DND-41 (cell line): ENCODE measurements at regions not wholly inside any gene's neighbourhood (a gene's known extent, or its start where the extent isn't known, plus 50 kb on each side); places are given as distances from the start of the nearest gene placed in this dataset.

Source experiments
- ATAC-seq: fragments of 200-7000 bp; cut with Tn5 transposase; 3 replicates; pipeline ENCODE4 v1.9.1; 2021; ENCODE audit warnings: low read depth; ENCODE audit not compliant: insufficient read depth
- DNase-seq: peaks from one replicate; pipeline ENCODE4 v3.0.0-alpha.2; 2020
- H2AFZ ChIP-seq: 2 replicates; pipeline ENCODE4 v1.6.0; 2012; ENCODE audit warnings: low read depth, low read length
- H3K27ac ChIP-seq: 2 replicates; pipeline ENCODE4 v1.5.1; 2012; ENCODE audit warnings: low read length, inconsistent platforms
- H3K27me3 ChIP-seq: fragments of 200-600 bp; sonication (generic); 2 replicates; pipeline ENCODE4 v1.6.0; 2012; ENCODE audit warnings: low read length, mild to moderate bottlenecking, inconsistent platforms; ENCODE audit not compliant: insufficient read depth, poor library complexity
- H3K36me3 ChIP-seq: 2 replicates; pipeline ENCODE4 v1.5.1; 2012; ENCODE audit warnings: low read length, inconsistent platforms; ENCODE audit not compliant: insufficient read depth
- H3K4me1 ChIP-seq: 2 replicates; pipeline ENCODE4 v1.5.1; 2012; ENCODE audit warnings: mild to moderate bottlenecking, low read length; ENCODE audit not compliant: insufficient read depth
- H3K4me2 ChIP-seq: 2 replicates; pipeline ENCODE4 v1.6.0; 2012; ENCODE audit warnings: mild to moderate bottlenecking, moderate library complexity, low read length, inconsistent platforms; ENCODE audit not compliant: insufficient read depth
- H3K4me3 ChIP-seq, 2 experiments: fragments of 200-600 bp in 1 of 2; shearing (Covaris generic) in 1 of 2; 2 replicates each; pipeline ENCODE4 v1.5.1; 2012 to 2016; ENCODE audit warnings: inconsistent platforms in 2 of 2, low read length in 2 of 2, mild to moderate bottlenecking in 2 of 2, low read depth in 1 of 2, moderate library complexity in 1 of 2
- H3K79me2 ChIP-seq: 2 replicates; pipeline ENCODE4 v1.6.0; 2012; ENCODE audit warnings: low read length, inconsistent platforms; ENCODE audit not compliant: insufficient read depth
- H3K9ac ChIP-seq: 2 replicates; pipeline ENCODE4 v1.6.0; 2012; ENCODE audit warnings: low read depth, mild to moderate bottlenecking, inconsistent platforms, low read length, moderate library complexity
- H3K9me3 ChIP-seq: 2 replicates; pipeline ENCODE4 v1.5.1; 2012; ENCODE audit warnings: low read length, moderate library complexity, mild to moderate bottlenecking, inconsistent platforms; ENCODE audit not compliant: insufficient read depth, severe bottlenecking
- H4K20me1 ChIP-seq: 2 replicates; pipeline ENCODE4 v1.6.0; 2012; ENCODE audit warnings: low read length; ENCODE audit not compliant: insufficient read depth
- CTCF ChIP-seq: IDR thresholded peaks from 2 replicates; pipeline ENCODE4 v1.5.1; 2012; ENCODE audit warnings: borderline replicate concordance, low read length, moderate library complexity, mild to moderate bottlenecking; ENCODE audit not compliant: poor library complexity, severe bottlenecking; ENCODE audit errors: extremely low read depth
- EZH2 ChIP-seq: IDR thresholded peaks from 3 replicates; pipeline ENCODE4 v1.6.1; 2012; ENCODE audit warnings: borderline replicate concordance, low read depth, mild to moderate bottlenecking, moderate library complexity, low read length, inconsistent platforms; ENCODE audit not compliant: severe bottlenecking

- DNase-seq, result no peak
- TF ChIP-seq CTCF (no peak), EZH2 (no peak)
- H3K4me2 ChIP-seq, result no peak overlapping the region
- no peaks in the 10 kb centered on the region for H3K36me3 ChIP-seq
- no peak overlapping the region for H3K27ac ChIP-seq
- H3K9ac ChIP-seq, result no peak overlapping the region
- H3K4me3 ChIP-seq, result no peak overlapping the region
- no peaks in the 10 kb centered on the region for H3K9me3 ChIP-seq
- H4K20me1 ChIP-seq, result no peaks in the 10 kb centered on the region
- H3K4me1 ChIP-seq, result no peaks in the 10 kb centered on the region
- H3K79me2 ChIP-seq, result no peaks in the 10 kb centered on the region
- H3K27me3 ChIP-seq, result peaks cover 3% of the 10 kb centered on the region
- no peak overlapping the region for H2AFZ ChIP-seq
- ATAC-seq, result no peak
Observed at GRCh38 chr1:165010418-165011070, 346.0 kb downstream of the LMX1A start.

GRCh38 chr1:165006831-165007230 lies 349.7 kb downstream of the LMX1A start:
- no peaks in the 10 kb centered on the region for H3K79me2 ChIP-seq
- no peaks in the 10 kb centered on the region for H3K36me3 ChIP-seq
- no peak overlapping the region for H3K27ac ChIP-seq
- H4K20me1 ChIP-seq, result no peaks in the 10 kb centered on the region
- peaks cover 3% of the 10 kb centered on the region for H3K27me3 ChIP-seq
- no peak overlapping the region for H3K4me3 ChIP-seq
- no peak for TF ChIP-seq EZH2
- no peak overlapping the region for H3K9ac ChIP-seq
- DNase-seq (no peak), ATAC-seq (no peak)
- no peak overlapping the region for H3K4me2 ChIP-seq
- no peaks in the 10 kb centered on the region for H3K9me3 ChIP-seq
- H2AFZ ChIP-seq, result no peak overlapping the region
- no peaks in the 10 kb centered on the region for H3K4me1 ChIP-seq

GRCh38 chr1:164999146-164999545 lies 357.4 kb downstream of the LMX1A start:
- Histone ChIP-seq H2AFZ (no peak overlapping the region), H3K36me3 (no peaks in the 10 kb centered on the region), H3K4me2 (no peak overlapping the region), H3K9me3 (no peaks in the 10 kb centered on the region), H3K27ac (no peak overlapping the region), H3K79me2 (no peaks in the 10 kb centered on the region), H4K20me1 (no peaks in the 10 kb centered on the region), H3K4me1 (no peaks in the 10 kb centered on the region), H3K4me3 (no peak overlapping the region), H3K27me3 (peaks cover 5% of the 10 kb centered on the region), H3K9ac (no peak overlapping the region)
- no peak for TF ChIP-seq CTCF
- no peak for TF ChIP-seq EZH2
- DNase-seq, result no peak
- no peak for ATAC-seq

- TF ChIP-seq EZH2 (no peak), CTCF (no peak)
- Histone ChIP-seq H4K20me1 (no peaks in the 10 kb centered on the region), H3K4me3 (no peak overlapping the region), H3K27me3 (peaks cover 3% of the 10 kb centered on the region), H3K9me3 (no peaks in the 10 kb centered on the region), H2AFZ (no peak overlapping the region), H3K79me2 (no peaks in the 10 kb centered on the region), H3K36me3 (no peaks in the 10 kb centered on the region), H3K27ac (no peak overlapping the region), H3K4me1 (no peaks in the 10 kb centered on the region), H3K9ac (no peak overlapping the region), H3K4me2 (no peak overlapping the region)
- DNase-seq (no peak), ATAC-seq (no peak)
Observed at GRCh38 chr1:164991763-164992314, 364.7 kb downstream of the LMX1A start.
